ENCODE measurements at regions not wholly inside any gene's neighbourhood (a gene's known extent, or its start where the extent isn't known, plus 50 kb on each side); places are given as distances from the start of the nearest gene placed in this dataset.
A peak's percentile ranks its signal among the peaks of the same experiment; 100 is the strongest.

DNA sequence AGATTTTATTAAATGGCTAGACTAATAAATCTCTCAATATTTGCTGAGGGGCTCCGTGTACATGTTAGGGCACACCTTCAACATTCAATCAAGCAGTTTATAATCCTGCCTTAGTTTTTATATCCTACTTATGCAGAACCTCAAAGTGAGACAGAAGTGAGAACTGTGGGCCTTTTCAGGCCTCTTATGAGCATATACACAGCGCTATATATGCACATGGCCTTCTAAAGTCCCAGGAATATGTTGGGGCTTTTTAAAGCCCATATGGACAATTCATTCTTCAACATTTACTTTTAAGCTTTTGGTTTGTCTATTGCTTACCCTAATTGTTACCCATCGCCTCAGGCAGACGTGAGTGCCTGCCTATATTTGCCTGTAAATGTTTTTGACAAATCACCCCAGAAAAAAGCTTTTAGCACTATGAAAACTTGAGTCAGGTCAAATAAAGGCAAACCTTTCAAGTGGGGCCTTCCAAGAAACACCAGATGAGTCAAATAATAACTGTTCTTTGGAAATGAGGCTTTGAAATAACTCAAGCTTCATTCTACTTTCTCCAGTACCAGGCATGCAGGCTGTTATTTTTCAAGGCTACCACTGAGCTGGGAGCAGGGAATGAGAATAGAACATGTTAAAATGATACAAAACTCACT, 58.2 kb downstream of the ESM1 start:
- no peak for DNase-seq

GRCh38 chr5:54924487-54924886, 60.9 kb downstream of the ESM1 start:
- no peak for DNase-seq

DNA sequence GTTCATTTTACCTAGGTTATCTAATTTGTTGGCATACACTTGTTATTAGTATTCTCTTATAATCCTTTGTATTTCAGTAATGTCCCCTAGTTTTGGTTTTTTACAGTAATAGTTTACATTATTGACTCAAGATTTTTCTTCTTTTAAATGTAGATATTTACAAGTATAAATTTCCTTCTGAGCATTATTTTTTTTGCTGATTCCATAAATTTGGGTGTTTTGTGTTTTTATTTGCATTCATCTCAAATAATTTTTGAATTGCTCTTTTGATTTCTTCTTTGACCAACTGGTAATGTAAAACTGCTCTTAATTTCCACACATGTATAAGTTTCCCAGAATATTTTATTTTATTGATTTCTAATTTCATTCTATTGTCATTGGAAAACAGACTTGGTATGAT, 68.1 kb downstream of the ESM1 start:
- DNase-seq = no peak

- no peak for DNase-seq
Measured at GRCh38 chr5:54915466-54916027, 69.8 kb downstream of the ESM1 start.

DNA sequence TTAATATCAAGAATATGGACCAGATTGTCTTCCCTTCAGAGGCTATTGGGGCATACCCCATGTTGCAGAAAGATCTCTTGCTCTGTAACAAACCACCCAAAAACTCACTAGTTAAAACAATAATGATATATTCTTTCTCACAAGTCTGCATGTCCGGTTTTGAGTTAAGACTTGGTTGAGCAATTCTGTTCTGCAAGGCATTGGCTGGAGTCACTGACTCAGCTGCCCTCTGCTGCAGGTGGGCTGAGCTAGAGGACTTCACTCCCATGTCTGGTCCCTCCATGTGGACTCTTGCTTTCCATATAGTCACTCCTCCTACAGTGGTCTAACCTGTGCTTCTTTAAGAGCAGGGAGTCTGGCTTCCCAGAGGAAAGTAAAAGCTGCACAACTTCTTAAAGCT, 73.4 kb downstream of the ESM1 start:
- no peak for DNase-seq

DNA sequence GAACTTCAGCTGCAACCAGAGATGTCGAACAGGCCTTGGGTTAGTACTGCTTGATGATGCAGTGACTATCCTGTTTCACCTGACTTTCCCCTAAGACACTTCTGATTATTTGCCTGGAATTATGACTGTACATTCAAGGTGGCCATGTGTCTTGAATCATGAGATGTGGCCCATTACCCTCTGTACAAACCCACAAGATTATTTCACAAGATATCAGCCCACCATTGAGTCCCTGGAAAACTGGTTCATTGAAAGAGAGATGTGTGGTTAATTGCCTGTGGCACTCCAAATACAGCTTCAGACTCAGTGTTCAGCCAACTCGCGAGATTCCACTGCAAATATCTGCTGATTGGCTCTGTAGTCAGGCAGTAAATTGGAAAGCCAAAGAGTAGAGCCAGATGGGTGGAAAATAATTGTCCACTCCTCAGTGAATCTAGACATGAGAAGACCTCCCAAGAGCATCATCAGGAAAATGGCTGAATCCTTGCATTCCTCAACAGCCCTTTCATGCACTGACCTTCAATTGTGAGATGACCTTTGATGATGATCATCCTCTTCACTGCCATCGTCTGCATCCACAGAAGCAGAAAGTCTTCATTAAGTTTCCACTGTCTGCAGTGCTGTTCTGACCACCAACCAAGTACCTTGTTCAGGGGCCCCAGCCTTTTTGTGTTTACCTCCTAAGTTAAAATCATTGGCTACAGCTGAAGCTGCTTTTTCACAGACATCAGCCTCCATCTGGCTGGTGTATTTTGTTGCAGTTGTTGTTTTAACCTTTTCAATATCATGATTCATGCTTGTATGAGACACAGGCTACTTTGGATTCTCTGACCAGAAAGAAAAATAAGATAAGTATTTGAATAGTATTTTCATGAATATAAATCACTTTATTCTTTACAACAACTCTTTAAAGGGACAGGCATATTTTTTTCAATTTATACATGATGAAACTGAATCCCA, 75.2 kb downstream of the ESM1 start:
- DNase-seq = no peak

DNA sequence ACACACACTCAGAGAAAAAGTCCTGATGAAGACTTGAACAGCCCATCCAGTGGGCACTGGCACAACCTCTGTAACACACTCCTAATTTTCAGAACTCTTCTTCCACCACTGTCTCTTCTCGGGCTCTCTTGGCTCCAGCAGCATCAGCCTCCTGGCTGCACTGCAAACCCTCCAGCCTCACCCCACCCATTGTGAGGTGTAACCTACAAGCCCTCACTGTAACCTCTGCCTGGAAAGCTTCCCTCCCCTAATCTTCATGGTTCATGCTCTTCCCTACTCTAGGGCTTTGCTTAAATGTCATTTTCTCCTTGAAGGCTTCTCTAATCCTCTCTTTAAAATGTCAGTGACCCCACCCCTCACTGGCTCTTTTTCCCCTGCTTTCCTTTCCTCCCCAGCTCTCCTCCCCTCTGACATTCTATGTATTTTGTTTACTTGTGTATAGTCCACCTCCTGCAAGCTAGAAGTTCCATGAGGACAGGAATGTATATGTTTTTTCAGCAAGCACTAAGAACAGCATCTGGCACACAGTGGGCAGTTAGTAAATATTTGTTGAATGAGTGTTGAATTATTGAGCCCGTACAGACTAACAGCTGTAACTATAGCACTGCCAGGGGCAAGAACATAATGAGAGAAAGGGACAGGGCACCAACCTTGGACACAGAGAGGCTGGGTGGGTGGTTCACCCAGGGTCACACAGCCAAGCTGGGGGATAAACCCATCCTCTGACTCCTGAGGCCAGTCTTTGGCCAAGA, 76.4 kb downstream of the ESM1 start:
- DNase-seq = no peak

DNA sequence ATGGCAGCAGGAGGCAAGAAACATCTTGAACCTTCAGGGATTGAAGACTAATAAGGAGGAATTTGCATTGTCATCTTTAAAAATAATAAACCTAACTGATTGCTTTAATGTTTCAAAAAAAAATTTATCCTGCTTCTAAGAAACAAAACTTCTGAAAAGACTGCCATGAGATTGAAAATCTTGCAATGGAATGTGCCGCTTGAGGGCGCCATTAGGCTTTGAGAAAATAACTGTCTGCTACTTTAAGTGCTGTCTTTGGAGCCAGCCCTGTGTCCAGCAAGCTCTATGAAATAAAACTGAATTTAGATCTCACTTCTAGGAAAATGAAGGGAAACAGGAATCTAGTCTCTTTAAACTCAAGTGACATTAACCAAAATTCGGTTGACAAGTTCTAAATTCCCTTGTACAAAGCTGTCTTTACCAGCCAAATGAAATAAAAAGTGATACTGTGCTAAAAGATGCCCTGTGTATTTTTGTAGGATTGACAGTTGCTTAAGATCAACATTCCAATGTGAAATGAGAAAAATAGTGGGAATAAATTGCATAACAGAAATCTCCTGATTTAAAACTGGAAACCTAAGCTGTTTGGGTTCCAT, 79.4 kb downstream of the ESM1 start:
- DNase-seq = peak; percentile 85

- DNase-seq = no peak
Measured at GRCh38 chr5:54905246-54905795, 80.1 kb downstream of the ESM1 start.

GRCh38 chr5:54904425-54904824, 81.0 kb downstream of the ESM1 start:
- DNase-seq = no peak

- DNase-seq = peak; percentile 72
Measured at GRCh38 chr5:54902791-54903473, 82.5 kb downstream of the ESM1 start.

DNA sequence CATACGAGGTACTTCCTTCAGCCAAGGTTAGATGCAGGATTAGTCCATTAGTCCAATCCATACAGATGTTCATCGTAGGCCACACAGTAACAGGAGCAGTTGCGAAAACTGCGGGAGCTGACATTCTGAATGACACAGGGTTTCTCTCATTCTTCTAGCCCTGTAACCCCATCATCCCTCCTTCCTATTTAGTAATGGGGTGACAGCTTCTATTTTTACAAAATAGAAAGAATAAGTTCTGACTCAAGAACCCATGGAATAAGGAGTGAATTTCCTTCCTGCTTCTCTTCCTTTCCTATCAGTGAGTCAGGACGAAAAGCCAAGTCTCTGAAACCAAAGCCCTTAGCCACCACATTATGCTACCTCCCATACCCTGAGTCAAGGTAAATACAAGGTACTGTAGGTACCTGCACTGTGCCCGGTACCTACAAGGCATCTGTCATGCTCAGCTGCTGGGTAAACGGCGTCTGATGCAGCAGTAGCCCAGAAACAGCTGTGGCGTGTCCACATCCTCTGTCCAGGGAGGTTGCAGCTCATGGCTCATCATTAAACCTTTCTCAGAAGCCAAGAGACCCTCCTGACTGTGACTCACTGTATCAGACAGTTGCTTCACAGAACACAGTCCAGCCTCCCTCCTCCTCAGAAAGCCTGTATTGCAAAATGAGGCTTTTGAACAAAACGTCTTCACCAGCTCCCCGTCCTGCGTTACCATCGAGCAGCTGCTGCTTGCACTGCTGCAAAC, 84.2 kb downstream of the ESM1 start:
- DNase-seq = no peak

GRCh38 chr5:54897001-54897400, 88.4 kb downstream of the ESM1 start:
- DNase-seq = no peak

- no peak for DNase-seq
Measured at GRCh38 chr5:54895816-54896341, 89.5 kb downstream of the ESM1 start.

GRCh38 chr5:54894957-54895815, 90.2 kb downstream of the ESM1 start:
- DNase-seq = no peak

DNA sequence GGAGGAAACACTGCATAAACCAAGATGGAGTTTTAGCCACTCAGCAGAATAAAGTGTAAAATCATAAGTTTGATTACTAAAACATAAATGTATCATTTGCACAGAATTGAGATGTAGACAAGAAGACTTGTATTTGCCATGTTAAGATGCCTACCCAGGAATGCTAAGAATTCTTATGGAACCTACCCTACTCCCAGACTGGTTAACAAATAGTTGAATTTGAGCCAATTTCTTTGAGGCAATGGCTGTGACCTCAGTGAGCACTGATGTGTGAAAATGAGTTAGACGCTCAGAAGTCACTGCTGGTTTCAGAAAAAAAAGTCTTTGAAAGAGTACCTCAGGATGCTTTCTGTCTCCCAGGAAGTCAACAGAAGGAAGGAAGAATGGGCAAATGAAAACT, 95.6 kb downstream of the ESM1 start:
- DNase-seq = no peak

DNA sequence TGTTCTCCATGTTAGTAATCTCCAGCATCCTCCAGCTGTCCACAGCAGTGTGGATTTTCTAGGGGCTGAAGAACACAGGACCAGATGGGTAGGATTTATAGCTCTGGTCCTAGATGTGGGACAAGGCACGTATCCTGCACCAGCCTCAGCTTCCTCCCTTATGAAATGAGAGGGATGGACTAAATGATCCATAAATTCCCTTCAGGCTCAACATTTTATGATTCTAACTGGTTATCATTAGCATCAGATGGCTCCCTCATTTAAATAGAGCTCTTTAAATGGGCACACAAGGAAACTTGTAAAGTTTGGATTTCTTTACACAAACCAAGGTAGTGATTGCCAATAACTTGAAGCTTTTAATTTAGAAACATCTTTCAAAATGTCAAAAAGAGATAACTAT, 97.7 kb downstream of the ESM1 start:
- no peak for DNase-seq

GRCh38 chr5:54886866-54887265, 98.5 kb downstream of the ESM1 start:
- DNase-seq = no peak

DNA sequence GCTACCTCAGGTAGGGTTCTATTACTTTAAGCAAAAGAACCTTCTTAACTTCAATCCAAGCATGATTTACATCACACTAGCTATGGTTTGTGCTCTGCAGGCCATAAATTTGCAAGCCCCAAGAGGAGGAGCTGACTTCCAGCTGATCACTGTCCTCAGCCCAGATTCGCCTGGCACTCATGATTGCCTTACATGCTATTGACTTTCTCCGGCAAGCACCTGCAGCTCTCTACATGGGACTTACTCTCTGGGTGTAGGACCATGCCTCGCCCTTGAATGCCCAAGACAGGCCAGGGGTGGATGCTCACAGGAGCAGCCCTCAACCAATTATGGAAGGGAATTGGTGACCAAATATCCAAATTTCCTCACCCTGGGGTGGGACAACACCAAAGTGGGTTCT, 99.8 kb downstream of the ESM1 start:
- DNase-seq = no peak

DNA sequence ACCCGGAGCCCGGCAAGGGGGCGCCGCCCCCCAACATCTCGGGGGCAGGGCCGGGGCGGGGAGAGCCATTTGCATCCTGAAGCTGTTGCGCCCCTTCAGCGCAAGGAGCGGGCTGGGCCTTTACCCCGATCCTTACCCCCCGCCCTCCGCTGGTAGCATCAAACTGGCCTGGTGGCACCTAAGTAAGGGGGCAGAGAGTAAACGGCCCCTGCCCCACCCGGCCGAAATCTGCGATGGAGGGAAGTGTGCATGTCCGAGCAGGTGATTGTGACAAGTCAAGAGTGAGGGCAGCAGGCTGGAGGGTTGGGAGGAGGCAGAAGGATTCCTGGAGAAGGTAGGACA, 101.2 kb downstream of the ESM1 start:
- DNase-seq = no peak

Measured in activated effector memory CD4-positive, alpha-beta T cell treated with anti-CD3 and anti-CD28 coated beads, Interleukin-2, amount 50 U/mL, for 16 hours (primary cell).